H9 (cell line): ENCODE measurements at regions not wholly inside any gene's neighbourhood (a gene's known extent, or its start where the extent isn't known, plus 50 kb on each side); places are given as distances from the start of the nearest gene placed in this dataset.

ENCODE experiments used
- DNase-seq: peaks from one replicate; pipeline ENCODE4 v3.0.0-alpha.2; 2017
- H2AFZ ChIP-seq: one replicate; pipeline ENCODE4 v1.6.1; 2013; ENCODE audit warnings: mild to moderate bottlenecking, low read length, control low read depth, moderate library complexity
- H2AK5ac ChIP-seq: 2 replicates; pipeline ENCODE4 v1.6.1; 2013; ENCODE audit warnings: low read length, control low read depth, mixed read lengths; ENCODE audit not compliant: insufficient read length
- H2BK120ac ChIP-seq: one replicate; pipeline ENCODE4 v1.6.1; 2013; ENCODE audit warnings: low read depth, mild to moderate bottlenecking, low read length, control low read depth, inconsistent platforms; ENCODE audit not compliant: poor library complexity, severe bottlenecking
- H2BK12ac ChIP-seq: 2 replicates; pipeline ENCODE4 v1.6.1; 2013; ENCODE audit warnings: low read length, control low read depth, mixed read lengths, low read depth; ENCODE audit not compliant: insufficient read length
- H2BK15ac ChIP-seq: 2 replicates; pipeline ENCODE4 v1.6.1; 2013; ENCODE audit warnings: low read depth, low read length, control low read depth
- H2BK20ac ChIP-seq: one replicate; pipeline ENCODE4 v1.6.1; 2013; ENCODE audit warnings: low read depth, mild to moderate bottlenecking, low read length, control low read depth, inconsistent platforms; ENCODE audit not compliant: poor library complexity, severe bottlenecking
- H2BK5ac ChIP-seq: 2 replicates; pipeline ENCODE4 v1.6.1; 2013; ENCODE audit warnings: low read length, control low read depth, mixed read lengths; ENCODE audit not compliant: insufficient read length
- H3K14ac ChIP-seq: 2 replicates; pipeline ENCODE4 v1.6.1; 2013; ENCODE audit warnings: low read length, control low read depth; ENCODE audit not compliant: insufficient read depth
- H3K18ac ChIP-seq: 2 replicates; pipeline ENCODE4 v1.6.1; 2013; ENCODE audit warnings: low read depth, mild to moderate bottlenecking, mixed read lengths, low read length, control low read depth; ENCODE audit not compliant: insufficient read length
- H3K23ac ChIP-seq: 2 replicates; pipeline ENCODE4 v1.6.1; 2013; ENCODE audit warnings: low read length, control low read depth, mixed read lengths, low read depth; ENCODE audit not compliant: insufficient read length
- H3K23me2 ChIP-seq: 2 replicates; pipeline ENCODE4 v1.6.1; 2013; ENCODE audit warnings: low read depth, mild to moderate bottlenecking, mixed read lengths, low read length, control low read depth; ENCODE audit not compliant: insufficient read length, poor library complexity, severe bottlenecking
- H3K27ac ChIP-seq: 2 replicates; pipeline ENCODE4 v1.5.1; 2013; ENCODE audit warnings: low read length, control low read depth, mixed read lengths, low read depth; ENCODE audit not compliant: insufficient read length
- H3K27me3 ChIP-seq: 2 replicates; pipeline ENCODE4 v1.6.1; 2013; ENCODE audit warnings: low read length, control low read depth, inconsistent platforms; ENCODE audit not compliant: insufficient read depth
- H3K4ac ChIP-seq: 2 replicates; pipeline ENCODE4 v1.6.1; 2013; ENCODE audit warnings: low read depth, mild to moderate bottlenecking, control low read depth, inconsistent platforms, low read length, moderate library complexity
- H3K4me1 ChIP-seq: 2 replicates; pipeline ENCODE4 v1.6.1; 2013; ENCODE audit warnings: low read length, control low read depth, inconsistent platforms; ENCODE audit not compliant: insufficient read depth
- H3K4me2 ChIP-seq: 2 replicates; pipeline ENCODE4 v1.6.1; 2013; ENCODE audit warnings: low read length, control low read depth, mixed read lengths; ENCODE audit not compliant: insufficient read length, insufficient read depth
- H3K56ac ChIP-seq: 2 replicates; pipeline ENCODE4 v1.6.1; 2013; ENCODE audit warnings: low read depth, mild to moderate bottlenecking, mixed read lengths, low read length, control low read depth; ENCODE audit not compliant: insufficient read length
- H3K79me1 ChIP-seq: 2 replicates; pipeline ENCODE4 v1.6.1; 2013; ENCODE audit warnings: low read depth, mild to moderate bottlenecking, moderate library complexity, low read length, control low read depth, inconsistent platforms; ENCODE audit not compliant: insufficient read depth, poor library complexity, severe bottlenecking
- H3K79me2 ChIP-seq: 2 replicates; pipeline ENCODE4 v1.6.1; 2013; ENCODE audit warnings: low read length, control low read depth, inconsistent platforms; ENCODE audit not compliant: insufficient read depth
- H3K9ac ChIP-seq: 2 replicates; pipeline ENCODE4 v1.6.1; 2013; ENCODE audit warnings: low read length, control low read depth, mixed read lengths; ENCODE audit not compliant: insufficient read length; ENCODE audit errors: extremely low read depth
- H3K9me3 ChIP-seq: one replicate; pipeline ENCODE4 v1.6.1; 2013; ENCODE audit warnings: low read depth, low read length, inconsistent platforms; ENCODE audit not compliant: control insufficient read depth
- H3T11ph ChIP-seq: one replicate; pipeline ENCODE4 v1.6.1; 2013; ENCODE audit warnings: mild to moderate bottlenecking, low read length, control low read depth, inconsistent platforms
- H4K20me1 ChIP-seq: one replicate; pipeline ENCODE4 v1.6.1; 2013; ENCODE audit not compliant: control insufficient read depth, insufficient read length, insufficient read depth
- H4K5ac ChIP-seq: 2 replicates; pipeline ENCODE4 v1.6.1; 2013; ENCODE audit warnings: low read depth, mild to moderate bottlenecking, mixed read lengths, low read length, control low read depth; ENCODE audit not compliant: insufficient read length
- H4K8ac ChIP-seq: replicated peaks from 2 replicates; pipeline ENCODE4 v1.6.1; 2013; ENCODE audit warnings: low read length, control low read depth, mixed read lengths, low read depth; ENCODE audit not compliant: insufficient read length
- H4K91ac ChIP-seq: 2 replicates; pipeline ENCODE4 v1.6.1; 2013; ENCODE audit warnings: low read depth, mild to moderate bottlenecking, moderate library complexity, mixed read lengths, low read length, control low read depth; ENCODE audit not compliant: insufficient read length
- H3K27ac Mint-ChIP-seq, 3 experiments: 2 replicates in 2 of 3; 3 replicates in 1 of 3; pipeline ENCODE4 v1.8.0; 2020 to 2021; ENCODE audit warnings: mixed read lengths in 3 of 3, mild to moderate bottlenecking in 1 of 3, moderate library complexity in 1 of 3
- H3K27me3 Mint-ChIP-seq: 2 replicates; pipeline ENCODE4 v1.8.0; 2021; ENCODE audit warnings: low read depth, mild to moderate bottlenecking, moderate library complexity, mixed read lengths
- H3K36me3 Mint-ChIP-seq, 3 experiments: 2 replicates in 2 of 3; 3 replicates in 1 of 3; pipeline ENCODE4 v1.8.0; 2020 to 2021; ENCODE audit warnings: low read depth in 3 of 3, mixed read lengths in 3 of 3; ENCODE audit not compliant: insufficient read depth in 1 of 3
- H3K4me1 Mint-ChIP-seq, 2 experiments: 2 replicates each; pipeline ENCODE4 v1.8.0; 2020; ENCODE audit warnings: mixed read lengths in 2 of 2
- H3K4me3 Mint-ChIP-seq, 2 experiments: 2 replicates in 1 of 2; 3 replicates in 1 of 2; pipeline ENCODE4 v1.8.0; 2020 to 2021; ENCODE audit warnings: mild to moderate bottlenecking in 2 of 2, mixed read lengths in 2 of 2, moderate library complexity in 1 of 2
- H3K9me3 Mint-ChIP-seq, 2 experiments: 2 replicates in 1 of 2; 3 replicates in 1 of 2; pipeline ENCODE4 v1.8.0; 2020; ENCODE audit warnings: mild to moderate bottlenecking in 2 of 2, mixed read lengths in 2 of 2, moderate library complexity in 1 of 2
- WGBS: extraction: QIAGEN DNeasy Blood & Tissue Kit; methylation state at CpG from one replicate; pipeline ENCODE4 v1.1.7; 2013; ENCODE audit warnings: missing lambda C conversion rate, low lambda C conversion rate, mixed read lengths; ENCODE audit not compliant: insufficient read length; ENCODE audit errors: extremely low coverage; 5-methylcytosine and 5-hydroxymethylcytosine counted together
- TF ChIP-seq, protein P1 (sequence below): fragments of 200-600 bp; sonication (generic); conservative IDR thresholded peaks from 3 replicates; pipeline ENCODE4 v1.8.0; 2021; ENCODE audit warnings: antibody characterized with exemption, mild to moderate bottlenecking

DNA sequence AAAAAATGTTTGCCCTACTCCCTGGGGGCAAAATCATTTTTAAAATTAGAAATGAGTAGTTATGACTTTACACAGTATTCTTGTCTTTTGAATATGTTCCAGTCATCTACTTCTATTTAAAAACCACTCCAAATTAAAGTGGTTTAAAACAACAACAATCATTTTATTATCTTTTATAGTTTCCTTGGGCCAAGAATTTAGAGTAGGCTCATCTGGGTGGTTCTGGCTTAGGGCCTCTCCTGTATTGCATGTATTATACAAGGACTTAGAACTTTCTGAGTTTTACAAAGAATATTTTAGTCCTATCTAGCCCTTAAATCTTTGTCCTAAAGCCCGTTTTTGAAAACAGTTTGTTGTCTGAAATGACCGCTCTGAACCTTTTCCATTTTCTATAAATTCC lies 132.5 kb upstream of the INTU start:
- peaks cover 0 to 2% (median 0%) of the 10 kb centered on the region in 3 experiments; a peak in 1 of 7 replicates for H3K36me3 Mint-ChIP-seq
- H3K56ac ChIP-seq, result no peak overlapping the region
- H3K4me2 ChIP-seq, result no peak overlapping the region
- H4K20me1 ChIP-seq, result no peaks in the 10 kb centered on the region
- TF ChIP-seq, protein P1, sequence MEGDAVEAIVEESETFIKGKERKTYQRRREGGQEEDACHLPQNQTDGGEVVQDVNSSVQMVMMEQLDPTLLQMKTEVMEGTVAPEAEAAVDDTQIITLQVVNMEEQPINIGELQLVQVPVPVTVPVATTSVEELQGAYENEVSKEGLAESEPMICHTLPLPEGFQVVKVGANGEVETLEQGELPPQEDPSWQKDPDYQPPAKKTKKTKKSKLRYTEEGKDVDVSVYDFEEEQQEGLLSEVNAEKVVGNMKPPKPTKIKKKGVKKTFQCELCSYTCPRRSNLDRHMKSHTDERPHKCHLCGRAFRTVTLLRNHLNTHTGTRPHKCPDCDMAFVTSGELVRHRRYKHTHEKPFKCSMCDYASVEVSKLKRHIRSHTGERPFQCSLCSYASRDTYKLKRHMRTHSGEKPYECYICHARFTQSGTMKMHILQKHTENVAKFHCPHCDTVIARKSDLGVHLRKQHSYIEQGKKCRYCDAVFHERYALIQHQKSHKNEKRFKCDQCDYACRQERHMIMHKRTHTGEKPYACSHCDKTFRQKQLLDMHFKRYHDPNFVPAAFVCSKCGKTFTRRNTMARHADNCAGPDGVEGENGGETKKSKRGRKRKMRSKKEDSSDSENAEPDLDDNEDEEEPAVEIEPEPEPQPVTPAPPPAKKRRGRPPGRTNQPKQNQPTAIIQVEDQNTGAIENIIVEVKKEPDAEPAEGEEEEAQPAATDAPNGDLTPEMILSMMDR, result no peak
- H2BK20ac ChIP-seq, result no peak overlapping the region
- H2AFZ ChIP-seq, result no peak overlapping the region
- H3K18ac ChIP-seq, result no peak overlapping the region
- no peaks in the 10 kb centered on the region for H3K27me3 Mint-ChIP-seq
- DNase-seq, result no peak
- H3K9me3 ChIP-seq, result no peaks in the 10 kb centered on the region
- no peak overlapping the region for H3K4ac ChIP-seq
- no peak overlapping the region for H3K9ac ChIP-seq
- no CpG with 5 or more reads among the region's 2 CpGs for WGBS
- H2BK15ac ChIP-seq, result no peak overlapping the region
- H3K9me3 Mint-ChIP-seq, result no peaks in the 10 kb centered on the region
- no peak overlapping the region for H2AK5ac ChIP-seq
- no peak overlapping the region for H3T11ph ChIP-seq
- H3K27me3 ChIP-seq, result no peaks in the 10 kb centered on the region
- H2BK120ac ChIP-seq, result no peak overlapping the region
- H2BK12ac ChIP-seq, result no peak overlapping the region
- peaks cover 23 to 25% of the 10 kb centered on the region in 2 experiments for H3K4me1 Mint-ChIP-seq
- H3K27ac ChIP-seq, result no peak overlapping the region
- no peak overlapping the region for H3K27ac Mint-ChIP-seq
- H2BK5ac ChIP-seq, result no peak overlapping the region
- H4K8ac ChIP-seq, result no peak overlapping the region
- no peak overlapping the region for H3K14ac ChIP-seq
- H3K23ac ChIP-seq, result no peak overlapping the region
- H3K79me2 ChIP-seq, result no peaks in the 10 kb centered on the region
- no peaks in the 10 kb centered on the region for H3K79me1 ChIP-seq
- H3K4me1 ChIP-seq, result peaks cover 6% of the 10 kb centered on the region; the same call in 1 of the 2 replicates
- H3K4me3 Mint-ChIP-seq, result no peak overlapping the region
- H4K5ac ChIP-seq, result no peak overlapping the region
- H4K91ac ChIP-seq, result no peak overlapping the region
- no peaks in the 10 kb centered on the region for H3K23me2 ChIP-seq
